ENCODE measurements at regions not wholly inside any gene's neighbourhood (a gene's known extent, or its start where the extent isn't known, plus 50 kb on each side); places are given as distances from the start of the nearest gene placed in this dataset.

DNA sequence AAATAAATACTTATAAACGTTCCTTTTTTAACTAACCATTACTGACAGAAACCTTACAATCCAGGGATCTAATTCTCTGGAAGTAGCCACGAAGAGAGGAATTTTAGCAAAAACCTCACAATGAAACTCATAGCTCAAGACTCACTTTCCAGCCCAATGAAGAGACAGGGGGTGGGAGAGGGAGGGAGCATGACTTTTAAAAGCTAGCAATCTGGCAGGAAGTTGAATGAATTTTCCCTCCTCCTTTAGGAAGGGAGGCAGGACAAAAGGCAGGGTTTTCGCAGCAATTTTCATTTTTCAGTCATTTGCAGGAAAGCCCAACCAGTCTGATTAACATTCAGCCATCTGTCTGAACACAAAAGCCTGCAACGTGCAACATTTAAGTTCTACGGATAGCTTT is 381.5 kb upstream of the PSMD7 start:
- ATAC-seq (no peak), DNase-seq (ENCODE audit: low spot score) (no peak)
- intact Hi-C loops (cut with DNase I), result no loop called here

DNA sequence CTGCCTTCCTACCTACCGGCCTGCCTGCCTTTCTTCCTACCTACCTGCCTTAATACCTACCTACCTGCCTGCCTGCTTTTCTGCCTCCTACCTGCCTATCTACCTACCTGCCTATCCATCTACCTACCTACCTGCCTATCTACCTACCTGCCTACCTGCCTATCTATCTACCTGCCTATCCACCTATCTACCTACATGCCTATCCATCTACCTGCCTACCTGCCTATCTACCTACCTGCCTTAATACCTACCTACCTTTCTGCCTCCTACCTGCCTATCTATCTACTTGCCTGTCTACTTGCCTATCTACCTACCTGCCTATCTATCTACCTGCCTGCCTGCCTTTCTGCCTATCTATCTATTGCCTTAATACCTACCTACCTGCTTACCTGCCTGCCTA is 383.8 kb upstream of the PSMD7 start:
- intact Hi-C loops (cut with DNase I), result no loop called here
- no peak for DNase-seq (ENCODE audit: low spot score)
- no peak for ATAC-seq

DNA sequence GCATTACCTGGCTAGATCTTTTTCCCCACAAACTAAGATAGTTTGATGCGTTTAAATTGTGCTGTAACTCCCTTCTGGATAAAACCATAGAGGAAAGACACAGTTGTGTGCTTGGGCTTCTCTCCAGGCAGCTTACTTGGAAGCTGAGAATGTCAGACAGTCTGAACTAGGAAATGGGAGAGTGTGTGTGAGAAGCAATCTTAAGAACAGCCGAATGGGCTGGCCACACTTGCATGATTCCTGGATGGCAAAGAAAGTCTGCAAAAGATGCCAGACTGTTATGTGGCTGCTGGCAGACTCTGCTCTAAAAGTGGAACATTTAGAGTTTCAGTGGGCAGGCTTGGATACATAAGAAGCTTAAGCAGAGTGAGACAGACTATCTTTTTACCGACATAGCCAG is 384.3 kb upstream of the PSMD7 start:
- intact Hi-C loops (cut with DNase I), result no loop called here
- DNase-seq (ENCODE audit: low spot score) (no peak), ATAC-seq (no peak)

DNA sequence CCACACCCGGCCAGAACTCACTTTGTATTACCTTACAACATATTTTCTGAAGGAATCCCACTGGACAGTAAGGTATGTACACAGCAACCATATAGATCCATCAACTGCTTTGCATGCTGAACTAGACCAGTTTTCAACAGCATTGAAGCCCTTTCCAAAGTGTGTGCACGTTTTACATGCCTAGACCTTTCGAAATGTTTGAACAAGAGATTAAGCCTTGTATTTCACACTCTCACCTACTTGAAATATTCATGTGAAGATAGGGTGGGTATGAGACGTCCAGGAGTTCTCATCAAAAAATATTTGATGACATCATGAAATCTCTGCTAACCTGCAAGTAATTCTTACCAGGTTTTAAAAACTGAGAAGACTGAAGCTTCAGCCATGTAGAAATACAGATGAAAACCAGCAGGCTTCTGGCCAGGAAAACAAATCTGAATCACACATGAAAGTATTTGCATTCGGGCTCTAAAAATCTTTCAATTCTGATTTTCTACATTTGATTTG is 387.0 kb upstream of the PSMD7 start:
- intact Hi-C loops (cut with DNase I), result no loop called here

DNA sequence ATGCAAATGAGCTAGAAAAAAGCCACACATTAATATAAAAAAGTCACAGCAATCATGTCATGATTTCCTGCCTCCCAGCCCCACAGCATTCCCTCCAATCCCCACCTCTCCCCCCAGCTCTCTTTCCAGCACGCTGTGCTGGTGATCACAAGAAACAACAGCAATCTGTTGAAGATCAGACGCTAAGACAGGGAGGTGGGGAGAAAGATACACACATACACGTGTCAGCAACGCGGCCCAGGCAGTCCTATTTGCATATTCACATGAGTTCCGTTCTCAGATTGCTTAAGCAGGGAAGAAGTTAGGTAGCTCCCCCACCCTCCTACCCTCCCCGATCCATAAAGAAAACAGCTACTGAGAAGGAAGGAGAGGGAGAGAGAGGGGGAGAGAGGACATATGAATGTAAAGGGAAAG is 405.5 kb upstream of the PSMD7 start:
- intact Hi-C loops (cut with DNase I), result no loop called here

More for the DNA sequence above, 387.0 kb upstream of the PSMD7 start:
- no peak for ATAC-seq
- DNase-seq (ENCODE audit: low spot score), result no peak

DNA sequence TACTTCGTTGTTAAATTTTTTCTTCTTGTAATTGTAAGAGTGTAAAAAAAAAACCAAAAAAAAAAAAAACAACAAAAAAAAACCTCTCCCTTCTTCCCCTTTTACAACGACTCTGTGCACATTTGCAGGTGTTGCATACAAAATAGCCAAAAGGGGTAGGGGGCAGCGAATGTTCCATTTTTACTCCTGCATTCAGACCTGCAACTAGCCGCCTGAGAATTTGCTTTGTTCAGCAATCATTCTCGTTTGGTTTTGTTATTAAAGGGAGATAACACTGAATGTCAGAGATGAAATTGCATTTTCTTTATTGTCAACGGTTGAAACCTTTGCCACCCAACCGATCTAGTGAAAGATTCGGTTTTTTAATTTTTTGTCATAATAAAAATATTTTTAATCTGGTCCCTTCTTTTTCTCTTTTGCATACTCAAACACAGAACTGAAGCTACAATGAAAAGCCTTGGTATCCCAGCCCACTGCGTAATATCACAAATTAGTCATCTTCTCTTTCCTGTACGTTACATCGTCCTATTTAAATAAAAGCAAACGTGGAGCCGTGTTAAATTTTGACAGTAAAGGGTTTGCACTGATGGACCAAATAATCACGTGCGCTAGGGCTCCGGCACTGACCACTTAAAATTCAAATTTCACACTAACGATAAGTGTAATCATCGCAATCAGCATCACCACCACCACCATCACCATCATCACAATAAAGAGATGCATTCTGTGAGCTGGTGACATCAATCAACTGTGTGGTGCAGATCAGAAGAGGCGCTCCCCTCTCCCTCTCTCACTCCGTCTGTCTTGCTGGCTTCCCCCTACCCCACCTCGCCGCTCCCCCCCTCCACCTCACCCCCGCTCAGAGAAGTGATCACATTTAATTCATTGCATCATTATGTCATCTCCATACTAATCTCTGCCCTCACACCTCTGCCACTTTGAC is 406.2 kb upstream of the PSMD7 start:
- ATAC-seq, result no peak
- DNase-seq (ENCODE audit: low spot score), result no peak
- intact Hi-C loops (cut with DNase I), result no loop called here

More for the DNA sequence above, 405.5 kb upstream of the PSMD7 start:
- DNase-seq (ENCODE audit: low spot score) (no peak), ATAC-seq (no peak)

DNA sequence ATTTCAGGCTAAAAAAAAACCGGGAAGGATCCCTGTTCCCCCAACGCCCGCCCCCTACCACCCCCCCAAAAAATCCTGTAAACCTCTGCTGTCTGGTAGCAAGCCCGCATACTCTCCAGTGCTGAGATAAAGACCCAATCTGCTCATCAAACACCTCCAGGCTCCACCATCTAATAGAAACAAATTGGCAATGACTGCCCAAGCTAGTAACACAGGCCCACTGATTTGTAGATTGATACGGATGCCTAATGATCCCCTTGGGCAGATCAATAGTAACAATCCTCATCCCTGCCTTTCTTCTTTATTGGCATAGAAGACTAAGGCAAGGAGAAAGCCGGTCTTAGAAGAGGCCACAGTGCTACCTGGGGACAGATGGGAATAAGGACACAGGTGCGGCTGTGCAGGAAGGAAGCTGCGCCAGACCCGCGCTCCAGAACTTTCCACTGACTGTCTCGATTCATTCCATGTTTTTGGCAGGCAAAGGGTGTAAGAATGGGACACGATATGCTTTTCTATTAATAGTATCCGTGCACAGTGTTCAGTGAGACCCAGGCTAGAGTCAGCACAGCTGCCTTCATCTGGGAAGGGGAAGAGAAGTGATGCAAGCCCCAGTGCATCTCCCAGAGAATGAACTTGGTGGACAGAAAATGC is 407.6 kb upstream of the PSMD7 start:
- intact Hi-C loops (cut with DNase I), result no loop called here
- no peak for DNase-seq (ENCODE audit: low spot score)
- ATAC-seq, result no peak

DNA sequence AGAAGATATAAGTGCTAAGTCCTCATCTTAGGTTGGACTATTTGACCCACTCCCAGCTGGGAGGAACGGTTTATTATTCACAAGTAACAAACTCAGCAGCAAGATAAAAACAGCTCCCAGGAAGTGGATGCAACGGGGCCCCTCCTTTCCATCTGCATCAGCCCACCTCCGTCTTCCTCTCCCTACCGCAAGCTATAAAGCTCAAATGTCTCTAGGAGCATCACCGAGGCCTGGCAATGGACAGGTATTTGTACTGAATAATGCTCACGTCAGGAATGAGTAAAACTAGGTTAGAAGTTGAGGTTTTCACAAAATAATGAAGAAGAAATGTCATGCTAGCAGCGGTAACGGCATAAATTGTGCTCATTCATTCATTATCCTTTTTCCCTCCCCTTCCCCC is 408.7 kb upstream of the PSMD7 start:
- ATAC-seq (no peak), DNase-seq (ENCODE audit: low spot score) (no peak)
- intact Hi-C loops (cut with DNase I), result no loop called here

DNA sequence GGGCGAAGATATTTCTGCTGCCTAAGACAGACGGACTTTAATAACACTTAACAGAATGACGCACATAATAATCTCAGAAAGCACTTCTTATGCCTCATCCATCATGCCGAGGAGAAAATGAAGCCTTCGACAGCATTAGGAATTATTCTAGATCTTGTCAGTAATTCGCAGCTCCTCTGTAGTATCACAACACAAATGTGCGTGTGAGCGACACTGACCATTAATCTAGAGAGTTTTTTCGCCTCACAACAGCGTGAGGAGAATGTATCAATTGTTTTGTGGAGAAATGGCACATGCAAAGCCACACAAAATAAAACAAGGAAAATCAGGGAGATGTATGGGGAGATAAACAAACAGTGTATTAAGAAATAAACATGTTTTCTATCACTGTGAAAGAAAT is 410.2 kb upstream of the PSMD7 start:
- ATAC-seq (no peak), DNase-seq (ENCODE audit: low spot score) (no peak)
- intact Hi-C loops (cut with DNase I), result no loop called here

DNA sequence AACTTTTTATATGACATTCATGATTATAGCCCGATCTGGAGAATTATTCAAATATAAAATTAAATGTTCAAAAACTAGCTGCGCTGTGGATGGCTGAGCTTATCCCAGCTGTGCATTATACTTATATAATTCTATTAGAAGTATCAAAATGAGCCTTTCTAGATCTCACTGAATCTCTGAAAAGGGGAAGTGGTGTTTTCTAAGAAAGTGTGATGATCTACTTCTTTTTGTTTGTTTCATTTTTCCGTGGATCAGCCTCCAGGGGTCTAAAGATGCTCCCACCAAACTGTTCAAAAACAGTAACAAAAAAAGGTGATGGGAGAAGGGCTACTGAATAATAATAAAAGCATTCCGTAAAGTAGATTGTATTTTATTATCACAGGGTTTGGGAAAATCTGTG is 411.3 kb upstream of the PSMD7 start:
- ATAC-seq (no peak), DNase-seq (ENCODE audit: low spot score) (no peak)
- intact Hi-C loops (cut with DNase I), result no loop called here

DNA sequence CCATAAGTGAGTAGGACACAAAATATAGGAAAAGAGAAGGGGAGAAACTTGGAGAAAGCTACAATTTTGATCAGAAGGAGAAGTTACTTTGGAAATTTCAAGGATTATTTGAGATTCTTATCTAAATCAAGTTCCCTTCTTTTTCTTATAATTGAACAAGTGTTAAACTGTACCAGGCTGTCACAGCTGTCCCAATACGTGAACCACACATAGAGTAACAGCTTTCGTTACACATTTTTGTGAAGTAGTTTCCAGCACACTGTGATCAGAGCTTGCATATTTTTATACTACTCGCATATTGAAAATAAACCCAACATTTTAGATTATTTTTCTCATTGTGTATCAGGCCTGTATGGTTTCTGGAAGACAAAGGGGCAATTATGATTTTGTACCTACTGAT is 412.8 kb upstream of the PSMD7 start:
- DNase-seq (ENCODE audit: low spot score) (no peak), ATAC-seq (no peak)
- intact Hi-C loops (cut with DNase I), result no loop called here

DNA sequence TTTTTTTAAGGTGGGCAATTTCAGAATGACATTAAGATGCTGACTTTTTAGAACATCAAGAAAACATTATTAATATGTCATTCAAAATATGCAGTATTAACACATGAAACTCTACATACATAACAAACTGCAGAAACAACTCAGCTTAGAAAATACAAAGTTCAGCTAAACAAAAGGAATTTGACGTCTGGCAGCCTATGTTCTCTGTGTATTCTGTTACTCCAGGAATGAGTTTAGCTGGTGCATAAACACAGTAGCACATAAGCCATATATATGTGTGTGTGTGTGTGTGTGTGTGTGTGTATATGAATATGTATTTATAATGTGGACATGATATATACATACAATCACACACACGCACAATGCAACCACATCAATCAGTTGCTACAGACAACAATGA is 413.5 kb upstream of the PSMD7 start:
- intact Hi-C loops (cut with DNase I), result no loop called here
- DNase-seq (ENCODE audit: low spot score) (no peak), ATAC-seq (no peak)

DNA sequence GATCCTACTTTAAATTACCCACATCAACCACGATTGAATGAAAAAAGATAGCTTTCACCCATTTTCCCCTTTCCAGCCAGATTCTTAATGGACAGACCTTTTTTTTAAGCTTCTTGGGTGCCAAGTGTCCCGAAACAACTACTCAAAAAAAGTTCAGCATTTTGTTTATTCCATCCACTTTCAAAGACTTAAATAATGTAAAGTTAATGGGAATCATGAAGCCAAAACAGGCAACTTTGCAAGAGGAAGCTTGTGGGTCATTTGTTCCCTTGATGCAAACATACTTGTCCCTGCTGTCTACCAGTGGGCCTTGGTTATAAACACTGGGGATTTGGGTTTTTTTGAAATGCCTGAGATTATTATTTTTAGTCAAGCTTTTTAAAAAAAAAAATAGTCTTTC is 414.0 kb upstream of the PSMD7 start:
- ATAC-seq (no peak), DNase-seq (ENCODE audit: low spot score) (no peak)
- intact Hi-C loops (cut with DNase I), result no loop called here

DNA sequence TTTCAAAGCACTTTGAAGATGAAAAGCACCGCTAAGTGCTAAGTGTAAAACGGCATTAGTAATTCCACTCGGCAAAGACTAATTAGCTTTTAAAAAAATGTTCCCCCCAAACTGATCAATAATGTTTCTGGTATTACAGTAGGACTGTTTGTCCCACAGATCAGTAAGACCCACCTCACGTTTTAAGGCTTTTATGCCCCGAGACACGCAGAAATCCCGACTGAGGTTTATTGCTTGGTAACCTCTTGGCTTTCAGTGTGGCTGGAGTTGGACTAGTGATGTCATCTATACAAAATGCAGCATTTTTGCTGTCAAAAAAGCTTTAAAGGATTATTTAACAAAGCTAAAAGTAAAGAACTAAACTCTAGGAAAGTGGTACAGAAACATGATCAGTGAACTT is 414.6 kb upstream of the PSMD7 start:
- DNase-seq (ENCODE audit: low spot score) (no peak), ATAC-seq (no peak)
- intact Hi-C loops (cut with DNase I), result no loop called here

DNA sequence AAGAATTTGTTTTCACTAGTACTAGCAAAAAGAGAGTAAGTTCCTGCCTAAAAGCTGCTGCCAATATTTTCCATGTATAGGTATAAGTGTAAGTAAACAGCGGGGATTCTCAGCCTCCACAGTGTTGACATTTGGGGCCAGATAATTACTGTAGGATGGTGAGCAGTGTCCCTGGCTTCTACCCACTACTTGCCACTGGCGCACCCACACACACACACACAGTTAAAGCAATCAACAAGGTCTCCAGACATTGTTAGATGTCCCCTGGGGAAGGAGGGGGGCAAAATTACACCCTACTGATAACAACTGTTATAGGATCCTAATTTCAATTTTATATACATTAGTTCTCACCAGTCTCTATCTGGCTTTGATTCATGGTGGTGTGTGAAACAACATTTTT is 417.0 kb upstream of the PSMD7 start:
- no peak for DNase-seq (ENCODE audit: low spot score)
- ATAC-seq, result no peak
- intact Hi-C loops (cut with DNase I), result no loop called here

DNA sequence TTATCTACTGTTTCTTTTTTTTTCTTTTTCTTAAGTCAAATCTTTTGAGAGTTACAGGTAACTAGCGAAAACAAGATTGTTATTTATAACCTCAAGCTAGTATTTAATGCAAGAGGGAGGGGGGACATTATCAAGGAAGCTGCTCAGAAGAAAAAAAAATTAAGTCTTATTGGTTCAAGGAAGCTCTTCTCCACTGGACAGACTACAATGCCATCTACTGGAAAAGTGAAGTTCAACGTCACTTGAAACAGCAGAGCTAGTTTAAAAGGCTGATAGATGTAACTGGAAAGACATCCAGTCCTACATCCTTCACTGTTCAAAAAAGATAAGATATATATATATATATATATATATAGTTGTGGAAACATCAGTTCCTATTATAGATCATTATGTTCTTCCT is 418.0 kb upstream of the PSMD7 start:
- intact Hi-C loops (cut with DNase I), result no loop called here
- no peak for ATAC-seq

DNA sequence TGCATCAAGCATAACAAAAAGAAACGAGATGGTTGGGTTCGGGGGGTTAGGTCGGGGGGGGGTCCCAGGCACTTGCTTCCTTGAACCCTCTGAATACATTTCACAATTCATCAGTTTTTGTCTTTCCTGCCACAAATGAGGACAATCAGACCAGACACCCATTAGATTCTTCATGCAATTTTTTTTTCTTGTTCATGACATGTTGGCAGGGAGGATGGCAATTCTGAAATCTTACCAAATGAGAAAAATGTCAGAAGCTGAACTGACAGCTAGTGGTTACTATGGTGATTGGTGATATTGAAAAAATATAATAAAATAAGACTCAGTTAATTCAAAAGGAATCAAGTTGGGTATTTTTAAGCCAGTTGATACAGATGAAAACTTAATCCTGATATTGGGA is 419.5 kb upstream of the PSMD7 start:
- no peak for DNase-seq (ENCODE audit: low spot score)
- intact Hi-C loops (cut with DNase I), result no loop called here
- ATAC-seq, result no peak

More for the DNA sequence above, 418.0 kb upstream of the PSMD7 start:
- no peak for DNase-seq (ENCODE audit: low spot score)

DNA sequence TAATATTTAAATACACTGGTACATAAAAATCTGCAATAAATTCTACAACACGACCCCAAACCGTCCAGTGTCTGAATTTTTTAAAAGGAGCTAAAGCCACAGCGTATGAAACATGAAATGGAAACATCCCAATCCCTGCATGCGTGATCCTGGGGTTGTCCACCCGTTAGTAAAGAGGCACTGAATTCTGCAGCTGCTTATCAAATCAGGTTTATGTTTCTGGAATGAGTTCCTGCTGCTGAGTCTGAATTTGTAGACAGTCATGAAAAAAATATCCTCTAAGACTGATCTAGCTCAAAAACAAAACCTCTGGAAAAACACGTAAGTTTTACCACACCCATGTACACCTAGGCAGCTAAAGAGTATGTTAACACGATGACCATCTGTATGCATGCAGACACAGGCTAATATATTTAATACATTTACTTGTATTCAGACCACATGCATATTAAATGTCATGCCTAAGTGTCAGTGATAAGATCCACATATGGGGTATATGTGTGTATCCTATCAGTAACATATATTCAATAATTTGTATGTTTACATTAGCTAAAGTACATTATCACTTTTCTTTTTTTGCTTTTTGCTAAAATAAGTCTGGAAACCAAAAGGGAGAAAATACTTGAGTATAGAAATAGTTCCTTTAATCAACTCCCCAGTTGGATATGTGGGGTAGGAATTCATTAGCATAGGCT is 420.5 kb upstream of the PSMD7 start:
- ATAC-seq, result no peak
- intact Hi-C loops (cut with DNase I), result no loop called here
- DNase-seq (ENCODE audit: low spot score), result no peak

DNA sequence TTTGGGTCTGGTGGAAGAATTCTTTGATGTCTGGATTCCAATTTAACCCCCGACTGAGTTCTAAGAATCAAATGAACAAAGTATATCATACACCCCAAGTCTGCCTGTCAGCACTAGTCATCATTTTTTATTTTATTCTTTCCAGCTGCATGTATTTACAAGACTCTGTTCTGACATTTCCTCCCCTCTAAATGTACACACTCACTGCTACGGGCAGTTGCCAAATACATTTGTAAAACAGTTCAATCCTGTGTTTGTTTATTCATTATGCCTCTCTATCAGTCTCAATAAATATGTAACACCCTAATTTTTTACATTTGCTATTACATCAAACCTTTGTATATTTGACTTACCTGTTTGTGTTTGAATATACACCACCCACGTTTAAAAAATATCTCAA is 422.3 kb upstream of the PSMD7 start:
- ATAC-seq, result no peak

DNA sequence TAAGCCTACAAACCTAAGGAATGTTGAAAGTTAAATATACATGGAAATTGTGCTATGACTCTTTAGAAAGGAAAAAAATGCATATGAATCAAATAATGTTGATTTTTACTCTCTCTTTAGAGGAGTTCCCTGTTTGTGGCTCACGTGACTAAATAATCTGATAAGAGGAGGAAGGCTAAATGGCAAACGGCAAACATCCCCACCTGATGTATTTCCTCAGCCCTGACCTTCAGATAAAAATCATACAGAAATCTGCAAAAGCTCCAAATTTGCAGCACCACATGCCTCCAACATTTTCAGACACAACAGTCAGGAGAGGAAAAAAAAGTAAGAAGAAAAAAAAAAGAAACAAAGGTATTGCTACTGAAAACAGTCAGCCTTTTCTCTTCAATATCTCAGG is 423.0 kb upstream of the PSMD7 start:
- no peak for DNase-seq (ENCODE audit: low spot score)

More for the DNA sequence above, 422.3 kb upstream of the PSMD7 start:
- intact Hi-C loops (cut with DNase I), result no loop called here
- DNase-seq (ENCODE audit: low spot score), result no peak

More for the DNA sequence above, 423.0 kb upstream of the PSMD7 start:
- no peak for ATAC-seq
- intact Hi-C loops (cut with DNase I), result no loop called here
